CD4-positive, alpha-beta T cell (primary cell): ENCODE measurements at regions not wholly inside any gene's neighbourhood (a gene's known extent, or its start where the extent isn't known, plus 50 kb on each side); places are given as distances from the start of the nearest gene placed in this dataset.
"Not testable (repeated sequence)": the region's sequence is repeated elsewhere in the genome, so short reads cannot be mapped to it uniquely, and the experiment has no call there.

Experiments
- ATAC-seq: fragments of 200-7000 bp; cut with Tn5 transposase; one replicate; pipeline ENCODE4 v1.10.0; 2022; ENCODE audit warnings: mild to moderate bottlenecking; ENCODE audit not compliant: poor library complexity
- CTCF ChIA-PET: fragments of 350-600 bp; sonication (Branson Sonifier 250); formaldehyde crosslinking; loops from one replicate; lab custom pipeline; 2021; ENCODE audit warnings: antibody characterized with exemption, inconsistent platforms; lab: Charles Lee
- POLR2A ChIA-PET: fragments of 350-600 bp; sonication (Branson Sonifier 250); formaldehyde crosslinking; loops from one replicate; lab custom pipeline; 2021; ENCODE audit warnings: antibody characterized with exemption, inconsistent platforms; lab: Charles Lee
- DNase-seq, 14 experiments: peaks; one replicate each; pipeline ENCODE4 v3.0.0-alpha.2; 2013 to 2020; ENCODE audit warnings: mixed read lengths in 2 of 14
- H3K27ac ChIP-seq, 2 donors: one replicate each; pipeline versions ENCODE4 v1.5.1 to v1.7.0; 2013; ENCODE audit warnings: low read length in 2 of 2, low read depth in 1 of 2, mild to moderate bottlenecking in 1 of 2
- H3K27me3 ChIP-seq, 2 experiments: 1 replicate in 1 of 2; 2 replicates in 1 of 2; pipeline versions ENCODE4 v1.6.1 to v1.7.0; 2013; ENCODE audit warnings: low read length in 2 of 2, control low read depth in 1 of 2, mild to moderate bottlenecking in 1 of 2, moderate library complexity in 1 of 2; ENCODE audit not compliant: insufficient read depth in 2 of 2, control insufficient read depth in 1 of 2
- H3K36me3 ChIP-seq: one replicate; pipeline ENCODE4 v1.6.1; 2013; ENCODE audit warnings: low read length, control low read depth; ENCODE audit not compliant: insufficient read depth
- H3K4me1 ChIP-seq: one replicate; pipeline ENCODE4 v1.6.1; 2013; ENCODE audit warnings: low read length, control low read depth; ENCODE audit not compliant: insufficient read depth
- H3K4me3 ChIP-seq: one replicate; pipeline ENCODE4 v1.5.1; 2013; ENCODE audit warnings: mild to moderate bottlenecking, low read length, moderate library complexity
- H3K9me3 ChIP-seq, 2 experiments: 1 replicate in 1 of 2; 2 replicates in 1 of 2; pipeline versions ENCODE4 v1.6.1 to v1.7.0; 2013; ENCODE audit warnings: low read length in 2 of 2, mild to moderate bottlenecking in 2 of 2, control low read depth in 1 of 2, moderate library complexity in 1 of 2; ENCODE audit not compliant: control insufficient read depth in 1 of 2, insufficient read depth in 1 of 2
- H3K27ac Mint-ChIP-seq: one replicate; pipeline ENCODE4 v1.8.0; 2020; ENCODE audit warnings: mixed read lengths
- H3K27me3 Mint-ChIP-seq: one replicate; pipeline ENCODE4 v1.8.0; 2021; ENCODE audit warnings: mixed read lengths
- H3K36me3 Mint-ChIP-seq: one replicate; pipeline ENCODE4 v1.8.0; 2021; ENCODE audit warnings: low read depth, mixed read lengths
- H3K4me1 Mint-ChIP-seq: one replicate; pipeline ENCODE4 v1.8.0; 2021; ENCODE audit warnings: low read depth, mixed read lengths
- H3K4me3 Mint-ChIP-seq: one replicate; pipeline ENCODE4 v1.8.0; 2020; ENCODE audit warnings: mild to moderate bottlenecking, mixed read lengths
- H3K9me3 Mint-ChIP-seq: one replicate; pipeline ENCODE4 v1.8.0; 2020; ENCODE audit warnings: mixed read lengths
- intact Hi-C, 2 experiments: fragments of 100-400 bp; cut with DNase I in 1 of 2; cut with micrococcal nuclease in 1 of 2; formaldehyde crosslinking; loops; one replicate each; pipeline versions ENCODE4 v1.15.1 to v1.9.0; 2023 to 2025; cut with DNase I, micrococcal nuclease
- TF ChIP-seq, protein P1 (sequence below): fragments of 200-600 bp; IDR thresholded peaks from one replicate; pipeline ENCODE4 v1.8.0; 2022; ENCODE audit warnings: antibody characterized with exemption, mild to moderate bottlenecking

DNA sequence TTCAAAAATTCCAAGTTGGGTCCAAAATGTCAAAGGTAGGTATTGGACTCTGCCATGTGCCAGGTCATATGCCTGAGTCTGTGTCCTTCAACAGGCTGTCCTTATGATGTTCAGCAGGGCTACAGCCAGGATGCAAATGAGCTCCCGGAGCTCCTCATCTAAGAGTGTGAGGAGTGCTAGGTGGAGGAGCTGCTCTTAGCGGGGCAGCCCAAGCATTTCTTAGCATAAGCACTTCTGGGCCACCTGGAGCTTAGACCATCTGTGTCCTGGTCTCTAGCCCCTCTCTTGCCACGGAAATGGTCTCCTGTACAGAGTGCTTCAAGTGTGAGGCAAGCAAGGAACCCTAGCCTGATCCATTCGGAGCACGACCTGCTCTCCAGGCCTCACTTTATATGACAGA, 64.6 kb upstream of the PRR23C start:
- Mint-ChIP-seq H3K27me3 (peaks cover 31% of the 10 kb centered on the region), H3K9me3 (no peaks in the 10 kb centered on the region), H3K4me1 (peaks cover 7% of the 10 kb centered on the region), H3K4me3 (no peak overlapping the region), H3K27ac (no peak overlapping the region), H3K36me3 (no peaks in the 10 kb centered on the region)
- H3K27ac ChIP-seq: no peak overlapping the region
- peaks cover 2 to 7% of the 10 kb centered on the region in 2 experiments for H3K27me3 ChIP-seq
- H3K9me3 ChIP-seq: no peaks in the 10 kb centered on the region
- intact Hi-C loops: no loop called here
- no peaks in the 10 kb centered on the region for H3K36me3 ChIP-seq
- TF ChIP-seq, protein P1, sequence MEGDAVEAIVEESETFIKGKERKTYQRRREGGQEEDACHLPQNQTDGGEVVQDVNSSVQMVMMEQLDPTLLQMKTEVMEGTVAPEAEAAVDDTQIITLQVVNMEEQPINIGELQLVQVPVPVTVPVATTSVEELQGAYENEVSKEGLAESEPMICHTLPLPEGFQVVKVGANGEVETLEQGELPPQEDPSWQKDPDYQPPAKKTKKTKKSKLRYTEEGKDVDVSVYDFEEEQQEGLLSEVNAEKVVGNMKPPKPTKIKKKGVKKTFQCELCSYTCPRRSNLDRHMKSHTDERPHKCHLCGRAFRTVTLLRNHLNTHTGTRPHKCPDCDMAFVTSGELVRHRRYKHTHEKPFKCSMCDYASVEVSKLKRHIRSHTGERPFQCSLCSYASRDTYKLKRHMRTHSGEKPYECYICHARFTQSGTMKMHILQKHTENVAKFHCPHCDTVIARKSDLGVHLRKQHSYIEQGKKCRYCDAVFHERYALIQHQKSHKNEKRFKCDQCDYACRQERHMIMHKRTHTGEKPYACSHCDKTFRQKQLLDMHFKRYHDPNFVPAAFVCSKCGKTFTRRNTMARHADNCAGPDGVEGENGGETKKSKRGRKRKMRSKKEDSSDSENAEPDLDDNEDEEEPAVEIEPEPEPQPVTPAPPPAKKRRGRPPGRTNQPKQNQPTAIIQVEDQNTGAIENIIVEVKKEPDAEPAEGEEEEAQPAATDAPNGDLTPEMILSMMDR: no peak
- H3K4me3 ChIP-seq: no peak overlapping the region
- peaks cover 8% of the 10 kb centered on the region for H3K4me1 ChIP-seq
- ATAC-seq (no peak), DNase-seq (no peak)
- CTCF ChIA-PET: no interaction called here
- POLR2A ChIA-PET: no interaction called here

DNA sequence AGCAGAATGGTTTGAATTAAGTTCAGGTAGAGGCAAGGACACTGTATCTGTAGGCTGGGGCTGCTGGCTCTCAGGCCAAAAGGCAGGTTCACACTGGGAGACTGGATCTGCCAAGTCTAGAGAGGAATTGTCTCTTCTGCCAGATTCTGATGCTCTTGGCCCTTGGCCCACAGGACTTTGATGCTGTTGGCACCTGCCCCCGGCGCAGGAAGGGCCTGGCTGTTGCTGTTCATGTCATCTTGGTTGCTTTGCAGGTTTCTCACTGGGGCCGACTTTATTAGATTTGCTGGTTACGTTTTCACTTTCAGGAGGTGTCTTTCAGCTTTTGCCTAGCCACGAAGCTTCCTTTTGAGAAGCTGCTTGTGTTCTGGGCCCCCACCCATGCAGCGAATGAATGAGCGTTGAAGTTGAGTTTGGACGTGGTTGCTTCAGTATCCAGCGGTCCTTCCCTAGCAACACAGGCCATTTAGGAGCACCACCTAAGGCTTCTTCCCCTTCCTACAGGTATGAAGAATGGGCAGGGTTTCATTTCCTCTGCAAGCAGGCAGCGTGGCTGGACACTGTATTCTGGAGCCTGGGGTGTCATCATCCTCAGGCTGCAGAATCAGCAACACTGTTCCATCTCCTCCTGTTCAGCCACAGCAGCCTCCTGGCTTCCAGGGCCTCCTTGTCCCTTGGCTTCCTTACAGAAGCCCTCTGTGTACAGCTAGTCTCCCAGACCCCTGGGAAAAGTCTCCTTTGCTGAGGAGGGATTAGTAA, 65.6 kb upstream of the PRR23C start:
- no peak for DNase-seq

DNA sequence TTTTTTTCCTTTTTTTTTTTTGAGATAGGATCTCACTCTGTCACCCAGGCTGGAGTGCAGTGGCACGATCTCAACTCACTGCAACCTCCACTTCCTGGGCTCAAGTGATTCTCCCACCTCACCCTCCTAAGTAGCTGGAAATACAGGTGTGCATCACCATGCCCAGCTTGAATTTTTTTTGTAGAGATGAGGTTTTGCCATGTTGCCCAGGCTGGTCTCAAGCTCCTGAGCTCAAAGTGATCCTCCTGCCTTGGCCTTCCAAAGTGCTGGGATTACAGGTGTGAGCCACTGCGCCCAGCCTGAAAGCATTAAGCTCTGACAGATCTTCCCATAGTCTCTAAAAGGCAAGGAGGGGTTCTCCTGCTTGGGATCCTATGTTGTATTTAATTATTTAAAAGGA, 66.2 kb upstream of the PRR23C start:
- H3K9me3 Mint-ChIP-seq, H3K27ac ChIP-seq, ATAC-seq, H3K27ac Mint-ChIP-seq, H3K36me3 ChIP-seq, H3K4me1 Mint-ChIP-seq, H3K9me3 ChIP-seq, DNase-seq, H3K4me3 ChIP-seq, H3K27me3 ChIP-seq, POLR2A ChIA-PET, H3K36me3 Mint-ChIP-seq, H3K4me1 ChIP-seq, H3K4me3 Mint-ChIP-seq: not testable (repeated sequence)
- CTCF ChIA-PET: interaction anchor here (1.1 kb wide), 1 partner anchor 11 kb away, joined by 3 read pairs; no protein-coding TSS in a partner anchor
- peaks cover 31% of the 10 kb centered on the region for H3K27me3 Mint-ChIP-seq
- intact Hi-C loops: loop anchor here in 1 of 2 experiments (10.0 kb wide), 1 partner anchor 1754 kb away; no protein-coding TSS in a partner anchor

More for the DNA sequence above, 65.6 kb upstream of the PRR23C start:
- H3K9me3 ChIP-seq: no peaks in the 10 kb centered on the region
- H3K4me3 ChIP-seq: no peak overlapping the region
- H3K27ac ChIP-seq: no peak overlapping the region
- peaks cover 2 to 7% of the 10 kb centered on the region in 2 experiments for H3K27me3 ChIP-seq
- Mint-ChIP-seq H3K4me3 (no peak overlapping the region), H3K4me1 (peaks cover 7% of the 10 kb centered on the region), H3K27me3 (peaks cover 31% of the 10 kb centered on the region), H3K9me3 (no peaks in the 10 kb centered on the region), H3K36me3 (no peaks in the 10 kb centered on the region), H3K27ac (no peak overlapping the region)
- H3K4me1 ChIP-seq: peaks cover 8% of the 10 kb centered on the region
- CTCF ChIA-PET: no interaction called here
- no peak for ATAC-seq
- intact Hi-C loops: loop anchor here in 1 of 2 experiments (10.0 kb wide), 1 partner anchor 1755 kb away; no protein-coding TSS in a partner anchor
- TF ChIP-seq, protein P1: no peak
- POLR2A ChIA-PET: no interaction called here
- no peaks in the 10 kb centered on the region for H3K36me3 ChIP-seq
